ENCODE measurements at regions not wholly inside any gene's neighbourhood (a gene's known extent, or its start where the extent isn't known, plus 50 kb on each side); places are given as distances from the start of the nearest gene placed in this dataset.

GRCh38 chr2:159854481-159854880 is 56.5 kb upstream of the CD302 start:
- no peak for DNase-seq (ENCODE audit: low spot score)
- Mint-ChIP-seq H3K27ac (no peak overlapping the region), H3K9me3 (no peaks in the 10 kb centered on the region), H3K4me3 (no peak overlapping the region), H3K27me3 (ENCODE audit: low read depth) (no peaks in the 10 kb centered on the region), H3K36me3 (ENCODE audit: low read depth) (peaks cover 18% of the 10 kb centered on the region), H3K4me1 (ENCODE audit: low read depth) (no peaks in the 10 kb centered on the region)

GRCh38 chr2:159853101-159853500 is 55.1 kb upstream of the CD302 start:
- peaks cover 19% of the 10 kb centered on the region for H3K36me3 Mint-ChIP-seq (ENCODE audit: low read depth)
- H3K27ac Mint-ChIP-seq = no peak overlapping the region
- H3K9me3 Mint-ChIP-seq = no peaks in the 10 kb centered on the region
- no peaks in the 10 kb centered on the region for H3K4me1 Mint-ChIP-seq (ENCODE audit: low read depth)
- H3K4me3 Mint-ChIP-seq = no peak overlapping the region
- no peaks in the 10 kb centered on the region for H3K27me3 Mint-ChIP-seq (ENCODE audit: low read depth)
- no peak for DNase-seq (ENCODE audit: low spot score)

GRCh38 chr2:159851941-159852340 is 53.9 kb upstream of the CD302 start:
- no peak overlapping the region for H3K4me3 Mint-ChIP-seq
- H3K27ac Mint-ChIP-seq = no peak overlapping the region
- H3K4me1 Mint-ChIP-seq (ENCODE audit: low read depth) = no peaks in the 10 kb centered on the region
- H3K36me3 Mint-ChIP-seq (ENCODE audit: low read depth) = peaks cover 24% of the 10 kb centered on the region
- DNase-seq (ENCODE audit: low spot score) = no peak
- H3K9me3 Mint-ChIP-seq = no peaks in the 10 kb centered on the region
- no peaks in the 10 kb centered on the region for H3K27me3 Mint-ChIP-seq (ENCODE audit: low read depth)

- no peaks in the 10 kb centered on the region for H3K27me3 Mint-ChIP-seq (ENCODE audit: low read depth)
- no peaks in the 10 kb centered on the region for H3K9me3 Mint-ChIP-seq
- DNase-seq (ENCODE audit: low spot score) = no peak
- no peak overlapping the region for H3K4me3 Mint-ChIP-seq
- H3K36me3 Mint-ChIP-seq (ENCODE audit: low read depth) = peaks cover 25% of the 10 kb centered on the region
- H3K4me1 Mint-ChIP-seq (ENCODE audit: low read depth) = no peaks in the 10 kb centered on the region
- no peak overlapping the region for H3K27ac Mint-ChIP-seq
These were observed 52.8 kb upstream of the CD302 start for GRCh38 chr2:159850789-159851188.

- DNase-seq (ENCODE audit: low spot score) = no peak
- H3K4me1 Mint-ChIP-seq (ENCODE audit: low read depth) = no peaks in the 10 kb centered on the region
- H3K36me3 Mint-ChIP-seq (ENCODE audit: low read depth) = peaks cover 22% of the 10 kb centered on the region
- H3K27ac Mint-ChIP-seq = no peak overlapping the region
- no peaks in the 10 kb centered on the region for H3K27me3 Mint-ChIP-seq (ENCODE audit: low read depth)
- H3K9me3 Mint-ChIP-seq = no peaks in the 10 kb centered on the region
- H3K4me3 Mint-ChIP-seq = no peak overlapping the region
These were observed 51.3 kb upstream of the CD302 start for GRCh38 chr2:159849160-159849813.
